CD14-positive monocyte (primary cell): ENCODE measurements at regions not wholly inside any gene's neighbourhood (a gene's known extent, or its start where the extent isn't known, plus 50 kb on each side); places are given as distances from the start of the nearest gene placed in this dataset.

Experiments used
- DNase-seq, 3 donors: peaks; one replicate each; pipeline ENCODE4 v3.0.0-alpha.2; 2011 to 2022
- H2AFZ ChIP-seq: 2 replicates; pipeline ENCODE4 v1.6.0; 2012; ENCODE audit warnings: mild to moderate bottlenecking, low read depth, low read length, inconsistent platforms; ENCODE audit not compliant: insufficient read depth, poor library complexity, severe bottlenecking
- H3K27ac ChIP-seq, 2 donors: 1 replicate in 1 of 2; 2 replicates in 1 of 2; pipeline ENCODE4 v1.5.1; 2012 to 2013; ENCODE audit warnings: low read length in 2 of 2, control low read depth in 1 of 2, inconsistent platforms in 1 of 2, low read depth in 1 of 2, mild to moderate bottlenecking in 1 of 2
- H3K27me3 ChIP-seq, 2 donors: one replicate each; pipeline versions ENCODE4 v1.6.0 to v1.6.1; 2011 to 2013; ENCODE audit warnings: low read length in 2 of 2; ENCODE audit not compliant: control insufficient read depth in 2 of 2, insufficient read depth in 2 of 2
- H3K36me3 ChIP-seq, 2 donors: replicated peaks in 1 of 2; 1 replicate in 1 of 2; 2 replicates in 1 of 2; pipeline versions ENCODE4 v1.5.1 to v1.6.1; 2012 to 2013; ENCODE audit warnings: low read length in 2 of 2, control low read depth in 1 of 2, inconsistent platforms in 1 of 2, mild to moderate bottlenecking in 1 of 2; ENCODE audit not compliant: insufficient read depth in 2 of 2, control insufficient read depth in 1 of 2
- H3K4me1 ChIP-seq, 2 donors: 1 replicate in 1 of 2; 2 replicates in 1 of 2; pipeline versions ENCODE4 v1.5.1 to v1.6.1; 2012 to 2013; ENCODE audit warnings: low read length in 2 of 2, control low read depth in 1 of 2, inconsistent platforms in 1 of 2, mild to moderate bottlenecking in 1 of 2, moderate library complexity in 1 of 2; ENCODE audit not compliant: insufficient read depth in 2 of 2, control insufficient read depth in 1 of 2
- H3K4me2 ChIP-seq: replicated peaks from 2 replicates; pipeline ENCODE3; 2012; ENCODE audit warnings: low read length, moderate library complexity, mild to moderate bottlenecking; ENCODE audit not compliant: poor library complexity, severe bottlenecking; ENCODE audit errors: extremely low read depth
- H3K4me3 ChIP-seq, 3 experiments: fragments of 200-600 bp in 1 of 3; sonication (generic) in 1 of 3; replicated peaks in 1 of 3; 1 replicate in 2 of 3; 2 replicates in 1 of 3; pipeline ENCODE4 v1.5.1; 2011 to 2013; ENCODE audit warnings: low read length in 3 of 3, mild to moderate bottlenecking in 3 of 3, control low read depth in 2 of 3, low read depth in 2 of 3, inconsistent platforms in 1 of 3, moderate library complexity in 1 of 3
- H3K79me2 ChIP-seq: 2 replicates; pipeline ENCODE4 v1.6.0; 2012; ENCODE audit warnings: mild to moderate bottlenecking, control low read depth, inconsistent platforms, low read length, moderate library complexity; ENCODE audit not compliant: insufficient read depth
- H3K9ac ChIP-seq: 2 replicates; pipeline ENCODE4 v1.6.0; 2017; ENCODE audit warnings: low read length, mild to moderate bottlenecking; ENCODE audit not compliant: insufficient read depth, poor library complexity, severe bottlenecking
- H3K9me3 ChIP-seq, 2 donors: replicated peaks in 1 of 2; 1 replicate in 1 of 2; 2 replicates in 1 of 2; pipeline versions ENCODE4 v1.5.1 to v1.6.1; 2012 to 2013; ENCODE audit warnings: low read length in 2 of 2, control low read depth in 1 of 2; ENCODE audit not compliant: control insufficient read depth in 1 of 2, insufficient read depth in 1 of 2
- H4K20me1 ChIP-seq: 2 replicates; pipeline ENCODE4 v1.6.0; 2012; ENCODE audit warnings: mild to moderate bottlenecking, low read length, control low read depth, moderate library complexity; ENCODE audit not compliant: insufficient read depth
- H3K27ac Mint-ChIP-seq, 7 donors: one replicate each; pipeline ENCODE4 v1.8.0; 2020; ENCODE audit warnings: mild to moderate bottlenecking in 7 of 7, mixed read lengths in 7 of 7, moderate library complexity in 6 of 7, inconsistent platforms in 2 of 7
- H3K27me3 Mint-ChIP-seq, 3 donors: one replicate each; pipeline ENCODE4 v1.8.0; 2021 to 2022; ENCODE audit warnings: low read depth in 3 of 3, mild to moderate bottlenecking in 3 of 3, mixed read lengths in 3 of 3, moderate library complexity in 3 of 3, inconsistent platforms in 1 of 3
- H3K36me3 Mint-ChIP-seq, 2 donors: one replicate each; pipeline ENCODE4 v1.8.0; 2020; ENCODE audit warnings: mixed read lengths in 2 of 2, inconsistent platforms in 1 of 2, mild to moderate bottlenecking in 1 of 2
- H3K4me1 Mint-ChIP-seq: one replicate; pipeline ENCODE4 v1.8.0; 2020; ENCODE audit warnings: mild to moderate bottlenecking, mixed read lengths
- H3K4me3 Mint-ChIP-seq, 2 donors: one replicate each; pipeline ENCODE4 v1.8.0; 2020; ENCODE audit warnings: mild to moderate bottlenecking in 2 of 2, mixed read lengths in 2 of 2, moderate library complexity in 1 of 2
- H3K9me3 Mint-ChIP-seq, 7 donors: one replicate each; pipeline ENCODE4 v1.8.0; 2020 to 2022; ENCODE audit warnings: mixed read lengths in 7 of 7, mild to moderate bottlenecking in 6 of 7, moderate library complexity in 6 of 7, inconsistent platforms in 2 of 7
- CTCF ChIP-seq: fragments of 200-600 bp; IDR thresholded peaks from one replicate; pipeline ENCODE4 v1.8.0; 2022; ENCODE audit warnings: antibody characterized with exemption, mild to moderate bottlenecking
- WGBS: methylation state at CpG from one replicate; pipeline ENCODE4 v1.1.5; 2013; ENCODE audit warnings: missing lambda C conversion rate; ENCODE audit not compliant: insufficient coverage; 5-methylcytosine and 5-hydroxymethylcytosine counted together
- intact Hi-C, 2 donors: fragments of 100-400 bp; cut with micrococcal nuclease; formaldehyde crosslinking; loops; one replicate each; pipeline versions ENCODE4 v1.15.0 to v1.15.1; 2023

GRCh38 chrX:148354916-148355315, 145.5 kb upstream of the AFF2 start:
- DNase-seq, result peak; percentile 29 to 54 (median 42)
- intact Hi-C loops, result no loop called here
- H3K27ac ChIP-seq, result no peak overlapping the region
- no peak overlapping the region for H3K4me3 ChIP-seq
- no peak overlapping the region for H3K4me3 Mint-ChIP-seq
- H3K4me1 Mint-ChIP-seq, result peaks cover 7% of the 10 kb centered on the region
- H3K9ac ChIP-seq, result no peak overlapping the region
- H3K4me2 ChIP-seq, result no peak overlapping the region
- H3K4me1 ChIP-seq, result peaks cover 10% of the 10 kb centered on the region in 2 donors
- H3K36me3 ChIP-seq, result no peaks in the 10 kb centered on the region
- no peaks in the 10 kb centered on the region for H3K9me3 ChIP-seq
- no peaks in the 10 kb centered on the region for H3K36me3 Mint-ChIP-seq
- no peak overlapping the region for H3K27ac Mint-ChIP-seq
- H4K20me1 ChIP-seq, result no peaks in the 10 kb centered on the region
- no CpG with 5 or more reads among the region's 1 CpG for WGBS
- TF ChIP-seq CTCF, result no peak
- no peaks in the 10 kb centered on the region for H3K79me2 ChIP-seq
- H2AFZ ChIP-seq, result no peak overlapping the region
- H3K9me3 Mint-ChIP-seq, result peaks cover 3 to 16% (median 9%) of the 10 kb centered on the region in 7 donors
- H3K27me3 ChIP-seq, result no peaks in the 10 kb centered on the region
- H3K27me3 Mint-ChIP-seq, result no peaks in the 10 kb centered on the region

- H2AFZ ChIP-seq, result no peak overlapping the region
- H3K4me2 ChIP-seq, result no peak overlapping the region
- no peaks in the 10 kb centered on the region for H3K79me2 ChIP-seq
- no peaks in the 10 kb centered on the region for H3K9me3 ChIP-seq
- Mint-ChIP-seq H3K4me3 (no peak overlapping the region), H3K27me3 (peaks cover 0 to 1% (median 0%) of the 10 kb centered on the region in 3 donors), H3K27ac (no peak overlapping the region), H3K36me3 (no peaks in the 10 kb centered on the region), H3K9me3 (peaks cover 0 to 2% (median 0%) of the 10 kb centered on the region in 7 donors), H3K4me1 (no peaks in the 10 kb centered on the region)
- H3K27ac ChIP-seq, result no peak overlapping the region
- H3K9ac ChIP-seq, result no peak overlapping the region
- H4K20me1 ChIP-seq, result no peaks in the 10 kb centered on the region
- H3K27me3 ChIP-seq, result no peaks in the 10 kb centered on the region
- H3K4me1 ChIP-seq, result no peaks in the 10 kb centered on the region
- H3K4me3 ChIP-seq, result no peak overlapping the region
- no peak for TF ChIP-seq CTCF
- intact Hi-C loops, result no loop called here
- no peaks in the 10 kb centered on the region for H3K36me3 ChIP-seq
- no peak for DNase-seq
Observed at GRCh38 chrX:148361641-148362040, 138.8 kb upstream of the AFF2 start.
